MM.1S (cell line): ENCODE measurements at regions not wholly inside any gene's neighbourhood (a gene's known extent, or its start where the extent isn't known, plus 50 kb on each side); places are given as distances from the start of the nearest gene placed in this dataset.

Source experiments
- EZH2 ChIP-seq: fragments of 300-600 bp; sonication (generic); optimal IDR thresholded peaks from 2 replicates; pipeline ENCODE3; 2017; ENCODE audit warnings: low read depth, mild to moderate bottlenecking, antibody characterized with exemption, low read length, mixed read lengths
- EZH2phosphoT487 ChIP-seq: fragments of 300-600 bp; sonication (generic); IDR thresholded peaks from 2 replicates; pipeline ENCODE4 v1.6.1; 2018; ENCODE audit warnings: antibody characterized with exemption, low read length
- TF ChIP-seq, protein P1 (sequence below): fragments of 300-600 bp; sonication (generic); IDR thresholded peaks from 2 replicates; pipeline ENCODE4 v1.5.1; 2016; ENCODE audit warnings: antibody characterized with exemption, low read length, mixed read lengths

DNA sequence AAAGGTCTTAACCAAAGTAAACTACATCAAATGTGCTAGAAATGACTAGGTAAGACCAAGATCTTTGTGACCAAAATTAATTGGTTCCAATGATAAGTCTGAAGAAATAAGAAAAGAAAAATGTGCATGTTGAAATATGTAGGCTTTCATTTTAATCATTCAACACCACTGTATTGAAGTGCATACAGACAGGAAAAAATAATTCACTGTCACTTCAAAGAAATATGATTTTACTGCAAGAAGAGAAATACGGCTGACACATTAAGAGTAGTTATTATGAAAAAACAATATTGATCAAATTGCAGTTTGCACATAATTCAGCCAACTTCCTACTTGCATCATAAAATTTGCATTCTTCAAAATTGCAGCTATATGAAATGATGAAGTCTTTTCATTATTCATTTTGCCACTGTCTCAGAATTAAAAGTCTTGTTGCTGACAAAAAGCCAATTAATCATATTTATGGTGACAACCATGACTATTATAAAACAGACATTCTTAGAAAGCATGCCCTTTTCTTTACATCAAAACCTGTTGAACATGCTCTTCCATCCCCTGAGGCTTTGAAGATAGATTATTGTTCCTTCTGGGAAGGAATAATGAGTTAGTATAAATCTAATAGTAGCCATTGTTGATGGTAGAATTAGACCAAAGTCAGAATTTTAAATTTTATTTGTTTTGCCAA is 405.9 kb upstream of the MAD2L1 start:
- TF ChIP-seq, protein P1, sequence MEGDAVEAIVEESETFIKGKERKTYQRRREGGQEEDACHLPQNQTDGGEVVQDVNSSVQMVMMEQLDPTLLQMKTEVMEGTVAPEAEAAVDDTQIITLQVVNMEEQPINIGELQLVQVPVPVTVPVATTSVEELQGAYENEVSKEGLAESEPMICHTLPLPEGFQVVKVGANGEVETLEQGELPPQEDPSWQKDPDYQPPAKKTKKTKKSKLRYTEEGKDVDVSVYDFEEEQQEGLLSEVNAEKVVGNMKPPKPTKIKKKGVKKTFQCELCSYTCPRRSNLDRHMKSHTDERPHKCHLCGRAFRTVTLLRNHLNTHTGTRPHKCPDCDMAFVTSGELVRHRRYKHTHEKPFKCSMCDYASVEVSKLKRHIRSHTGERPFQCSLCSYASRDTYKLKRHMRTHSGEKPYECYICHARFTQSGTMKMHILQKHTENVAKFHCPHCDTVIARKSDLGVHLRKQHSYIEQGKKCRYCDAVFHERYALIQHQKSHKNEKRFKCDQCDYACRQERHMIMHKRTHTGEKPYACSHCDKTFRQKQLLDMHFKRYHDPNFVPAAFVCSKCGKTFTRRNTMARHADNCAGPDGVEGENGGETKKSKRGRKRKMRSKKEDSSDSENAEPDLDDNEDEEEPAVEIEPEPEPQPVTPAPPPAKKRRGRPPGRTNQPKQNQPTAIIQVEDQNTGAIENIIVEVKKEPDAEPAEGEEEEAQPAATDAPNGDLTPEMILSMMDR: no peak
- TF ChIP-seq EZH2phosphoT487 (no peak), EZH2 (no peak)
